ENCODE measurements at regions not wholly inside any gene's neighbourhood (a gene's known extent, or its start where the extent isn't known, plus 50 kb on each side); places are given as distances from the start of the nearest gene placed in this dataset.

- TF ChIP-seq EZH2 (IDR thresholded peaks at IDR 0.05; ENCODE audit: low read depth, unreplicated experiment): no peak
- TF ChIP-seq, protein P1, sequence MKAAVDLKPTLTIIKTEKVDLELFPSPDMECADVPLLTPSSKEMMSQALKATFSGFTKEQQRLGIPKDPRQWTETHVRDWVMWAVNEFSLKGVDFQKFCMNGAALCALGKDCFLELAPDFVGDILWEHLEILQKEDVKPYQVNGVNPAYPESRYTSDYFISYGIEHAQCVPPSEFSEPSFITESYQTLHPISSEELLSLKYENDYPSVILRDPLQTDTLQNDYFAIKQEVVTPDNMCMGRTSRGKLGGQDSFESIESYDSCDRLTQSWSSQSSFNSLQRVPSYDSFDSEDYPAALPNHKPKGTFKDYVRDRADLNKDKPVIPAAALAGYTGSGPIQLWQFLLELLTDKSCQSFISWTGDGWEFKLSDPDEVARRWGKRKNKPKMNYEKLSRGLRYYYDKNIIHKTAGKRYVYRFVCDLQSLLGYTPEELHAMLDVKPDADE (IDR thresholded peaks at IDR 0.05): no peak
These were observed 303.1 kb downstream of the GPD2 start (continued) for GRCh38 chr2:156739301-156739700.

DNA sequence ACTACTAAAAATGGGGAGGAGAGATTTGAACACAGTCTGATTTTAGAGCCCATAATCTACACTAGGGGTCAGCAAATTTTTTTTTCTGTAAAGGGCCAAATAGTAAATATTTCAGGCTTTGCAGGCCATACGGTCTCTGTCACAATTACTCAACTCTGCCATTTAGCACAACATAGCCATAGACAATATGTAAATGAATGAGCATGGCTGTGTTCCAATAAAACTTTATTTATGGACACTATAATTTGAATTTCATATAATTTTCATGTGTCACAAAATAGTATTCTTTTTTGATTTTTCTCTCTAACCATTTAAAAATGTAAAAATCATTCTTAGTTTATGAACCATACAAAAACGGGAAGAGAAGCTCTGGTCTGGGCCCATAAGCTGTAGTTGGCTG, 309.4 kb downstream of the GPD2 start:
- Mint-ChIP-seq H3K27me3 (ENCODE audit: insufficient read depth, low read depth, poor library complexity) (no peaks in the 10 kb centered on the region), H3K27ac (no peak overlapping the region), H3K4me1 (peaks cover 21% of the 10 kb centered on the region), H3K4me3 (no peak overlapping the region), H3K36me3 (ENCODE audit: low read depth) (no peaks in the 10 kb centered on the region), H3K9me3 (no peaks in the 10 kb centered on the region)
- Histone ChIP-seq H2AFZ (no peak overlapping the region), H4K20me1 (replicated peaks; ENCODE audit: insufficient read depth) (no peaks in the 10 kb centered on the region), H3K4me1 (ENCODE audit: insufficient read depth) (peaks cover 10% of the 10 kb centered on the region; the same call in 1 of the 2 replicates), H3K4me3 (no peak overlapping the region), H3K79me2 (replicated peaks; ENCODE audit: insufficient read depth) (no peaks in the 10 kb centered on the region), H3K4me2 (no peak overlapping the region), H3K9me2 (ENCODE audit: insufficient read depth) (no peaks in the 10 kb centered on the region; the same call in 1 of the 2 replicates), H3K36me3 (ENCODE audit: insufficient read depth) (no peaks in the 10 kb centered on the region), H3K27ac (ENCODE audit: low read depth) (no peak overlapping the region), H3F3A (replicated peaks; ENCODE audit: low read depth) (no peaks in the 10 kb centered on the region), H3K27me3 (ENCODE audit: insufficient read depth) (no peaks in the 10 kb centered on the region)
- TF ChIP-seq EZH2 (IDR thresholded peaks at IDR 0.05; ENCODE audit: low read depth, unreplicated experiment) (no peak), ZNF114 (CRISPR knock-in tag; IDR thresholded peaks at IDR 0.05) (no peak), NANOG (IDR thresholded peaks at IDR 0.05; ENCODE audit: borderline replicate concordance) (no peak), POLR2AphosphoS5 (IDR thresholded peaks at IDR 0.05; ENCODE audit: low read depth) (no peak), CTCF (conservative IDR thresholded peaks at IDR 0.05; ENCODE audit: low read depth in 2 of 2) (no peak), STAT1 (IDR thresholded peaks at IDR 0.05; ENCODE audit: unreplicated experiment) (no peak), EZH2phosphoT487 (IDR thresholded peaks at IDR 0.05; ENCODE audit: unreplicated experiment) (no peak), ZNF331 (CRISPR knock-in tag; IDR thresholded peaks at IDR 0.05; ENCODE audit: low read depth) (no peak), JUNB (IDR thresholded peaks at IDR 0.05; ENCODE audit: unreplicated experiment) (no peak), CREB1 (CRISPR knock-in tag; IDR thresholded peaks at IDR 0.05; ENCODE audit: low read depth) (no peak)
- TF ChIP-seq, protein P2, sequence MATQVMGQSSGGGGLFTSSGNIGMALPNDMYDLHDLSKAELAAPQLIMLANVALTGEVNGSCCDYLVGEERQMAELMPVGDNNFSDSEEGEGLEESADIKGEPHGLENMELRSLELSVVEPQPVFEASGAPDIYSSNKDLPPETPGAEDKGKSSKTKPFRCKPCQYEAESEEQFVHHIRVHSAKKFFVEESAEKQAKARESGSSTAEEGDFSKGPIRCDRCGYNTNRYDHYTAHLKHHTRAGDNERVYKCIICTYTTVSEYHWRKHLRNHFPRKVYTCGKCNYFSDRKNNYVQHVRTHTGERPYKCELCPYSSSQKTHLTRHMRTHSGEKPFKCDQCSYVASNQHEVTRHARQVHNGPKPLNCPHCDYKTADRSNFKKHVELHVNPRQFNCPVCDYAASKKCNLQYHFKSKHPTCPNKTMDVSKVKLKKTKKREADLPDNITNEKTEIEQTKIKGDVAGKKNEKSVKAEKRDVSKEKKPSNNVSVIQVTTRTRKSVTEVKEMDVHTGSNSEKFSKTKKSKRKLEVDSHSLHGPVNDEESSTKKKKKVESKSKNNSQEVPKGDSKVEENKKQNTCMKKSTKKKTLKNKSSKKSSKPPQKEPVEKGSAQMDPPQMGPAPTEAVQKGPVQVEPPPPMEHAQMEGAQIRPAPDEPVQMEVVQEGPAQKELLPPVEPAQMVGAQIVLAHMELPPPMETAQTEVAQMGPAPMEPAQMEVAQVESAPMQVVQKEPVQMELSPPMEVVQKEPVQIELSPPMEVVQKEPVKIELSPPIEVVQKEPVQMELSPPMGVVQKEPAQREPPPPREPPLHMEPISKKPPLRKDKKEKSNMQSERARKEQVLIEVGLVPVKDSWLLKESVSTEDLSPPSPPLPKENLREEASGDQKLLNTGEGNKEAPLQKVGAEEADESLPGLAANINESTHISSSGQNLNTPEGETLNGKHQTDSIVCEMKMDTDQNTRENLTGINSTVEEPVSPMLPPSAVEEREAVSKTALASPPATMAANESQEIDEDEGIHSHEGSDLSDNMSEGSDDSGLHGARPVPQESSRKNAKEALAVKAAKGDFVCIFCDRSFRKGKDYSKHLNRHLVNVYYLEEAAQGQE (IDR thresholded peaks at IDR 0.05; ENCODE audit: unreplicated experiment): no peak
- TF ChIP-seq, protein P1 (IDR thresholded peaks at IDR 0.05): no peak
- no peak for ATAC-seq
- DNase-seq (ENCODE audit: low spot score): no peak
